GM12873 (cell line): ENCODE measurements at regions not wholly inside any gene's neighbourhood (a gene's known extent, or its start where the extent isn't known, plus 50 kb on each side); places are given as distances from the start of the nearest gene placed in this dataset.

ENCODE experiments used
- CTCF ChIP-seq: IDR thresholded peaks from 2 replicates; pipeline ENCODE4 v1.5.1; 2012; ENCODE audit warnings: low read depth, mild to moderate bottlenecking, moderate library complexity, low read length, control low read depth; ENCODE audit not compliant: insufficient read depth; ENCODE audit errors: missing control alignments

DNA sequence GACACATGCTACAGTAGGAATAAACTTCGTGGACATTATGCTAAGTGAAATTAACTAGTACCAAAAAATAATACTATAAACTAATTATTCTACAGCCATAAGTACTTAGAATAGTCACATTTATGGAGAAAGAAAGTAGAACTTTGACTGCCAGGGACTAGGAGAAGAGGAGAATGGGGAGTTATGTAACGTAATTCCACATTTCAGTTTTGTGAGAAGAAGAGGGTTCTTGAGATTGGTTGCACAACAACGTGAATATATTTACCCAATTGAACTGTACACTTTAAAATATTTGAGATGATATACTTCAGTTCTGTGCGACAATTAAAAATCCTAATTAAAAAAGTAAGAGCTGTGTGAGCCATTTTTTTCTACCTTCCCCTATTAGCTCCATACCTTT, 1412.9 kb downstream of the PLA2G4A start:
- TF ChIP-seq CTCF, result no peak

DNA sequence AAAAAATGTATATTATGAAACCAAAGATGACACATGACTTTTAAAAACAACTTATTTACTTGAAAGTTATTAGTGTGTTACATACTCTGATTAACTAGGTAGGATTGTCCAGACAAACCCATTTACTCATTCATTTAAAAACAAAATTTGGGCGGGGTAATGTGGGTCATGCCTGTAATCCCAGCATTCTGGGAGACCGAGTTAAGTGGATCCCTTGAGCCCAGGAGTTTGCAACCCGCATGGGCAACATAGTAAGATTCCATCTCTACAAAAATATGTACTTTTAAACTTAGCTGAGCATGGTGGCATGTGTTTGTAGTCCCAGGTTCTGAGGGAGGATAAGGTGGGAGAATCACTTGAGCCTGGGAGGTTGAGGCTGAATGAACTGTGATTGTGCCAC, 1414.7 kb downstream of the PLA2G4A start:
- no peak for TF ChIP-seq CTCF

DNA sequence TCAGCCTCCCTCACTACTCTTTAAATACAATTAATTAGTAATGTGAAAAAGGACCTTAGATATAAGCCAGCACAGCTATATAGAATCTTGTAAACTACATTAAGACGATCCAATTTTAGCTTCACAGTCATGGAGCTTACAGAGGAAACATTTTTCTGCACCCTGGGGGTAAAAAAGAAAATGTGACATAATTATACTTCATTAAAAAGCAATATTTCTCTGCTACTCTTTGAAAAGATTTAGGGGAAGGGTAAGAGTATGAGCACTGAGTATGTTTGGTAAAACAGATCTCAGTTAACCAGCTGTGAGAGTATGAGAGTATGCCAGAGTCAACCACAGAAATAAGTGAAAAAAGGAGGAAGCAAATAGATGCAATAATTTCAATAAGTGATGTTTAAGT, 1415.9 kb downstream of the PLA2G4A start:
- TF ChIP-seq CTCF, result no peak

- no peak for TF ChIP-seq CTCF
Measured at GRCh38 chr1:188247255-188247654, 1418.5 kb downstream of the PLA2G4A start.

DNA sequence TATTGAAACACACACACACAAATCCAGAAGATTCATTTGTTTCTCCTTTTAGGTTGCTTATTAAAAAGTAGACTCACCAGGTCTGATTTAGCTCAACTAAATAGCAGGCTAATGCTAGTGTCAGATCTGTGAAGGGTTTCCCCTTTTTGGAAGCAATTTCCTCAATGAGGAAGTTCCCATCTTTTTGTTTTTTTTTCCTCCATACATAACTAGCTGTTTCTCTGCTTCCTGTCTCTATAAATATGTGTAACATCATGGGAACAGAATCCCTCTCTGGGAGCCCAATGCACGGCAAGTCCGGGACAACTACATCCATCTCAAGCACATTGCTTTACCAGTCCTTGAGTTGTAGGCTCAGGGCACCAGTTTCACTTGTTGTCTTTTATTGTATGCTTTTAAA, 1421.1 kb downstream of the PLA2G4A start:
- TF ChIP-seq CTCF, result no peak

GRCh38 chr1:188251036-188251435, 1422.3 kb downstream of the PLA2G4A start:
- TF ChIP-seq CTCF, result no peak

DNA sequence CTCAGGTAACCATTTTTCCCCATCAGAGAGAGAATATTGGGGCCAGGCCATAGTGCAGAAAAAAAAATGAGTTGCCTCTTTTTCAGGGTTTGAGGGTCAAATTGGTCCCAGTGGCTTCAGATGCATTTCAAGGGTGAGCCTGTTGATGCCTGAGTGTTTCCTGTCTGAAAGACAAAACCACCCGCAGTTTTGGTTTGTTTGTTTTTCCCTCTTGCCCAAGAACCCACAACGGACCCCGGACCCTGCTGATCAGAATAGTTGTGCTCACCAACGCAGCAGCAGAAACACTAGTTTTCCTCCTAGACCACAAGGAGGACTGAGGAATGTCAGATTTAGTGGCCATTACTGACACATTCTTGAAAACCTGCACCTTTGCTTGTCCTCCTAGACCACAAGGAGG, 1433.1 kb downstream of the PLA2G4A start:
- no peak for TF ChIP-seq CTCF

DNA sequence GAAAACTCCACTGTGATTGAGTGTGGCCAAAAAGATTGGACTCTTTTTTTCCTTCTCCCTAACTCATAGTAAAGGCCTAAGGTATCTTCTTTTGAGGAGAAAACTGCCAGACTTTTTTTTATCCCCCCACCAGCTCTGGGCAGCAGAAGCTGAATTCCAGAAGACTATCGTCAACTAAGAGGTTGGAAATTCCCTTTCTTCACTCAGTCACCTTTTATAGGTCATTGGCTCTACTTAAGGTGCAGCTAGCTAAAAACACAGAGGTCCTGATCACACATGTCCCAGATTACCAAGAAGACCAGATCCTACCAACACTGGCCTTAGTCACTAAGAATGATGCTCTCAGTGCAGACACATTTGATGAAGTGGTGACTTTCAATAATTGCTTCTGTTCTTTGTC, 1441.2 kb downstream of the PLA2G4A start:
- TF ChIP-seq CTCF, result no peak
